Osteoblast (primary cell): ENCODE measurements at regions not wholly inside any gene's neighbourhood (a gene's known extent, or its start where the extent isn't known, plus 50 kb on each side); places are given as distances from the start of the nearest gene placed in this dataset.

Experiments used
- DNase-seq: peaks from one replicate; pipeline ENCODE4 v3.0.0; 2011; ENCODE audit warnings: low spot score, mixed read lengths; ENCODE audit not compliant: insufficient read length; ENCODE audit errors: missing footprints
- H2AFZ ChIP-seq: 2 replicates; pipeline ENCODE4 v1.6.0; 2011; ENCODE audit warnings: mild to moderate bottlenecking, low read length
- H3K27ac ChIP-seq: 2 replicates; pipeline ENCODE4 v1.5.1; 2011; ENCODE audit warnings: mild to moderate bottlenecking, low read depth, low read length, moderate library complexity
- H3K27me3 ChIP-seq: 2 replicates; pipeline ENCODE4 v1.6.0; 2012; ENCODE audit warnings: mild to moderate bottlenecking, control low read depth, inconsistent platforms, low read length, moderate library complexity; ENCODE audit not compliant: insufficient read depth
- H3K36me3 ChIP-seq: 2 replicates; pipeline ENCODE4 v1.5.1; 2011; ENCODE audit warnings: mild to moderate bottlenecking, low read length, control low read depth, moderate library complexity; ENCODE audit not compliant: insufficient read depth
- H3K4me1 ChIP-seq: 2 replicates; pipeline ENCODE4 v1.5.1; 2011; ENCODE audit warnings: mild to moderate bottlenecking, low read length, control low read depth, moderate library complexity; ENCODE audit not compliant: insufficient read depth
- H3K4me2 ChIP-seq: 2 replicates; pipeline ENCODE4 v1.6.0; 2011; ENCODE audit warnings: mild to moderate bottlenecking, low read length; ENCODE audit not compliant: insufficient read depth
- H3K4me3 ChIP-seq: fragments of 200-600 bp; sonication (generic); 3 replicates; pipeline ENCODE4 v1.5.1; 2012; ENCODE audit warnings: mild to moderate bottlenecking, low read length, inconsistent platforms; ENCODE audit not compliant: insufficient read depth
- H3K79me2 ChIP-seq: 2 replicates; pipeline ENCODE4 v1.6.0; 2012; ENCODE audit warnings: mild to moderate bottlenecking, low read length, control low read depth, inconsistent platforms; ENCODE audit not compliant: insufficient read depth
- H3K9me3 ChIP-seq: 2 replicates; pipeline ENCODE4 v1.5.1; 2011; ENCODE audit warnings: low read depth, low read length, control low read depth
- H4K20me1 ChIP-seq: 2 replicates; pipeline ENCODE4 v1.6.0; 2012; ENCODE audit warnings: mild to moderate bottlenecking, low read length, control low read depth; ENCODE audit not compliant: insufficient read depth
- CTCF ChIP-seq: IDR thresholded peaks from 2 replicates; pipeline ENCODE4 v1.5.1; 2011; ENCODE audit warnings: mild to moderate bottlenecking, low read depth, low read length, moderate library complexity; ENCODE audit errors: extremely low read depth

- H3K4me3 ChIP-seq = no peak overlapping the region
Observed at GRCh38 chr12:85698937-85699336, 137.3 kb downstream of the RASSF9 start.

GRCh38 chr12:85708775-85709174 is 127.4 kb downstream of the RASSF9 start:
- H3K79me2 ChIP-seq = no peaks in the 10 kb centered on the region
- no peaks in the 10 kb centered on the region for H3K36me3 ChIP-seq
- H4K20me1 ChIP-seq = no peaks in the 10 kb centered on the region
- no peaks in the 10 kb centered on the region for H3K9me3 ChIP-seq
- H2AFZ ChIP-seq = no peak overlapping the region
- no peak overlapping the region for H3K4me2 ChIP-seq
- H3K4me1 ChIP-seq = no peaks in the 10 kb centered on the region
- H3K27me3 ChIP-seq = no peaks in the 10 kb centered on the region
- no peak for TF ChIP-seq CTCF
- H3K4me3 ChIP-seq = no peak overlapping the region
- DNase-seq = no peak
- H3K27ac ChIP-seq = no peak overlapping the region

More at GRCh38 chr12:85698937-85699336, 137.3 kb downstream of the RASSF9 start:
- H2AFZ ChIP-seq = no peak overlapping the region
- no peak overlapping the region for H3K4me2 ChIP-seq
- no peak overlapping the region for H3K27ac ChIP-seq
- H4K20me1 ChIP-seq = no peaks in the 10 kb centered on the region
- H3K27me3 ChIP-seq = no peaks in the 10 kb centered on the region
- no peaks in the 10 kb centered on the region for H3K9me3 ChIP-seq
- no peaks in the 10 kb centered on the region for H3K36me3 ChIP-seq
- peak; percentile 14 for DNase-seq
- H3K79me2 ChIP-seq = no peaks in the 10 kb centered on the region
- H3K4me1 ChIP-seq = no peaks in the 10 kb centered on the region
- no peak for TF ChIP-seq CTCF

- H3K79me2 ChIP-seq = no peaks in the 10 kb centered on the region
- no peak overlapping the region for H3K4me3 ChIP-seq
- H2AFZ ChIP-seq = no peak overlapping the region
- TF ChIP-seq CTCF = no peak
- no peaks in the 10 kb centered on the region for H3K27me3 ChIP-seq
- no peak overlapping the region for H3K27ac ChIP-seq
- no peak overlapping the region for H3K4me2 ChIP-seq
- no peaks in the 10 kb centered on the region for H3K4me1 ChIP-seq
- no peaks in the 10 kb centered on the region for H3K9me3 ChIP-seq
- no peaks in the 10 kb centered on the region for H3K36me3 ChIP-seq
- DNase-seq = no peak
- H4K20me1 ChIP-seq = no peaks in the 10 kb centered on the region
Observed at GRCh38 chr12:85711735-85712390, 124.3 kb downstream of the RASSF9 start.

GRCh38 chr12:85713373-85713772 is 122.8 kb downstream of the RASSF9 start:
- Histone ChIP-seq H3K9me3 (no peaks in the 10 kb centered on the region), H3K4me3 (no peak overlapping the region), H3K36me3 (no peaks in the 10 kb centered on the region), H3K27me3 (no peaks in the 10 kb centered on the region), H3K79me2 (no peaks in the 10 kb centered on the region), H2AFZ (no peak overlapping the region), H3K27ac (no peak overlapping the region), H3K4me2 (no peak overlapping the region), H4K20me1 (no peaks in the 10 kb centered on the region), H3K4me1 (no peaks in the 10 kb centered on the region)
- DNase-seq = no peak
- no peak for TF ChIP-seq CTCF
